ENCODE measurements at regions not wholly inside any gene's neighbourhood (a gene's known extent, or its start where the extent isn't known, plus 50 kb on each side); places are given as distances from the start of the nearest gene placed in this dataset.

DNA sequence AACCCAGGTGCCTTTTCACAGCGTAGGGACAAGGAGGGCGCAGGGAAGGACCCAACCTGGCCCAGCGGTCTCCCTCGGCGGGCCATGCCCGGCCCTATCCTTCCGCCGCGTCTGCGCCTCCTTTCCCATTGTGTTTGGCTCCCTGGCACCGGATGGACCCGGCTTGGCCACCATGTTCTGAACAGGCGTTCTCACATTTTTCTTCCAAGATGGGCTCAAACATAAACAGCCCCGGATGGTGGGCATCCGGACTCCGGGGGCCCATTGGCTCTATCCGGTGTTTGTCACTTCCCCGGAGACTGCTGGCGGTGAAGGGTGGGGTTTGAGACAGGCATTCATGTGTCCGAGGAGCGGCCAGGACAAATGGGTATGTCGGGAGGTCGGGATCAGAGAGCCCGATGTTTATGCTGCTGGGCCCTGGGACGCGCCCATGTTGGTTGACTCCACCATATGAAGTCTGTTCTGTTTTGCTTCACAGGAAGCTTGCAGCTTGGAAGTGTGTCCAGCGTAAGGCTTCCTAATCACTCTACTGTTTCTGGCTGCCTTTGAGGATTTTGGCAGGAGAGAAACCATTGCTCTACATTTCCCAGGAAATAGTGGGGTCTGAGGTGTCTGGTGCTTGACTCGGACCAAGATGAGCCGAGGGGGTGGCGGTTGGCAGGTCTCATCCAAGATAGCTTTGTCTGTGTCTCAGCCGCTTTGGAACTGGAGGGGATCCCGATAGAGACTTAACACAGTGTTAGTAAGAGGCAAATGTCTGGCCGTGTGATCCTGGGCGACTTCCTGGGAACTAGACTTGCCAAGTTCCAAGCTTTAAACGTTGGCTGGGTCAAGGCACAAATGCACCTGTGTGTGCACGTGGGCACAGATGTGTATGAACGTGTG, 188.3 kb downstream of the IRF8 start:
- H3K27me3 Mint-ChIP-seq, result peaks cover 5% of the 10 kb centered on the region
- ATAC-seq, result no peak
- H3K9me3 Mint-ChIP-seq, result no peaks in the 10 kb centered on the region
- no peak for DNase-seq
- no peak overlapping the region for H3K4me3 Mint-ChIP-seq
- peak overlapping the region in 1 of 2 donors; percentile 49 for H3K27ac Mint-ChIP-seq
- H3K4me1 Mint-ChIP-seq, result peaks cover 20% of the 10 kb centered on the region

DNA sequence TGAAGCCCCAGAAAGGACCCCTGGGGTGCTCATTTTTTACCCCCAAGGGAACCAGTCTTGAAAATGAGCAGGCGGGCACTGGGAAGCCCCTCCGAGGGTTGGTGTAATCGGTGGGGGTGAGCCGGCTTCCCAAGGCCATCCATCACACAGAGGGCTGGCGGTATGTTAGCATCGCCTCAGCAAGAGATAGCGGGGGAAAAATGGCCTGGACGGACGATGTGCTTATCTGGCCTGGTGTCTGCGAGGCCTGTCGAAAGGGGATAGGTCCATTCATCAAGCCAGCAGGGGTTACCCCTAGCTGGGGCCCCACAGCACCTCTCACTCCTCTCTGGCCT, 188.9 kb downstream of the IRF8 start:
- Mint-ChIP-seq H3K4me3 (no peak overlapping the region), H3K27me3 (no peaks in the 10 kb centered on the region), H3K9me3 (no peaks in the 10 kb centered on the region), H3K4me1 (peaks cover 20% of the 10 kb centered on the region), H3K27ac (no peak overlapping the region)
- ATAC-seq (no peak), DNase-seq (no peak)

DNA sequence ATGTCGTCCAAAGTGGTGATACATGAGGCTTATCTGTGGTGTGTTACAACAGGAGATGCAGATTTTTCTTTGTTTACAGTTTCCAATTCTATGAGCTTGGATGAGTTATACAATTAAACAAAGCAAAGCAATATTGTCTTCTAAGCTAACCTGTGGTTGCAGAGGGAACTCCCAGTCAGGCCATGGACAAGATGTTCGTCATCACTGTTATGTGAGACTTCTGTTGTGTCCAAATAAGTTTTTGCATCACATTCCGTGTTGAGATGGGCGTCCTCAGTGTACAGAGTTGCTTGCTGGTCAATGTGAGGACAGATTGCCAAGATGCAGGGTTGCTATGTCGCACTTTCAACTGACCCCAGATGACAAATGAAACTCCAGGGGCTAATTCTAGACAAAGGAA, 189.3 kb downstream of the IRF8 start:
- H3K27me3 Mint-ChIP-seq, result no peaks in the 10 kb centered on the region
- no peak overlapping the region for H3K27ac Mint-ChIP-seq
- no peak overlapping the region for H3K4me3 Mint-ChIP-seq
- H3K4me1 Mint-ChIP-seq, result peaks cover 20% of the 10 kb centered on the region
- no peak for DNase-seq
- no peaks in the 10 kb centered on the region for H3K9me3 Mint-ChIP-seq
- ATAC-seq, result no peak

DNA sequence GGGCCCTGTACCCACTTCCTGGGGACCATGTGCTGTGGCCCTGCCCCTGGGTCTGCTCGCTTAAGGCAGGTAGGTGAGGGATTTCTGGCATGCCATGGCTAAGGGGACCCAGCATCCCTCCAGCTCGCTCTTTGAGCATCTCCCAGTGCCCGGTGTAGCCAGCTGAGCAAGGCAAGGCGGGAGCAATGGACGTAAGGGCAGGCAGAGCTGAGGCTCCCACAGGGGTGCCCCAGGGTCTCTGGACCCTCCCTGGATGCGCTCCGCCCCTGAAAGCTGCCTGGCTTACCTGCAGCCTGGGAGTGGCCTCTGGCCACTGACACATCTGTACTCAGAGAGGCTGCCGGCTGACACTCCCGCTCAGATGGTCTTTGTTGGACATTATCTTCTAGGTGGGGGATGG, 189.9 kb downstream of the IRF8 start:
- DNase-seq (no peak), ATAC-seq (no peak)
- no peaks in the 10 kb centered on the region for H3K9me3 Mint-ChIP-seq

DNA sequence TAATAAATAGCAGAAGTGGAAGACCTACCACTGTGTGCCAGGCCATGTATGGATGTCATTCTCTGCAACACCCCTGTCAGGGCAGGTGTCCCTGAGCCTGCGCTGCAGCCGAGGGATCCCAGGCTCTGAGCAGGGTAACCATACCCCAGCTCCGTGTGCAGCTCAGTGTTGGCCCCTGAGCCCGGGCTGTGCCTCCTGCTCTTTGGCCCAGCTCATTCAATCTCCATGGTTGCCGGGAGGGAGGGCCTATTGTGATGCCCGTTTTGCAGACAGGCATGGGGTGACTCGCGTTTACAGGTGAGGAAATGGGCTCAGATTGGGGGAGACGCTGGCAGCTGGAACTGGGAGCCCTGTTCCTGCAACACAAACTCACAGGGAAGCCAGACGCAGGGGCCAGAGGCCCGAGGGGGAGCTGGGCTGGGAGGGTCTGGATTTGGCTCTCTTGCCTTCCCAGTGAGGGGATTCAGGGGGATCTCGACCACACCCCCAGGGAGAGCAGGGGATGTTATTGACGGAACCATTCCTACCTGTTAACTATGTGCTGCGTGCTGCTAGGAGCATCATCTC, 190.5 kb downstream of the IRF8 start:
- Mint-ChIP-seq H3K4me3 (peak overlapping the region in 1 of 2 donors; percentile 17), H3K4me1 (peaks cover 20% of the 10 kb centered on the region), H3K27me3 (no peaks in the 10 kb centered on the region), H3K27ac (peak overlapping the region; percentile 52 to 59), H3K9me3 (no peaks in the 10 kb centered on the region)
- ATAC-seq, result no peak
- no peak for DNase-seq

More for the DNA sequence above, 189.9 kb downstream of the IRF8 start:
- Mint-ChIP-seq H3K27me3 (no peaks in the 10 kb centered on the region), H3K4me1 (peaks cover 20% of the 10 kb centered on the region), H3K27ac (no peak overlapping the region), H3K4me3 (no peak overlapping the region)

DNA sequence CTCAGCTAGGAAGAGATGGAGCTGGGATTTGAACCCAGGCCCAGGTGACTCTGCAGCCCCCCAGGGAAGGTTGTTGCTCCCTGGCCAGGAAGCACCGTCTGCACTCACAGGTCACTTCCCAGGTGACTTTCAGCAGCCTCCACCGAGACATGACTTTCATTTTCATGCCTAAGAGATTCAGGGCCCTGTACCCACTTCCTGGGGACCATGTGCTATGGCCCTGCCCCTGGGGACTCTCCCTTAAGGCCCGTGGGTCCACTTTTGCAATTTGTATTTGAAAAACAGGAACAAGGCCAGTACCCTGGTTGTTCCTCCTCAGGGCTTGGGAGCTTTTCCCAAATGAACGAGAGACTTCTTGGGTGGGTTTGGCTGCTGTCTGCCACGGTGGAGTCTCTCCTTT, 191.0 kb downstream of the IRF8 start:
- H3K4me1 Mint-ChIP-seq, result peaks cover 20% of the 10 kb centered on the region
- ATAC-seq, result peak; percentile 72
- H3K9me3 Mint-ChIP-seq, result no peaks in the 10 kb centered on the region
- DNase-seq, result no peak
- no peaks in the 10 kb centered on the region for H3K27me3 Mint-ChIP-seq
- peak overlapping the region in 1 of 2 donors; percentile 17 for H3K4me3 Mint-ChIP-seq
- peak overlapping the region; percentile 52 to 59 for H3K27ac Mint-ChIP-seq

DNA sequence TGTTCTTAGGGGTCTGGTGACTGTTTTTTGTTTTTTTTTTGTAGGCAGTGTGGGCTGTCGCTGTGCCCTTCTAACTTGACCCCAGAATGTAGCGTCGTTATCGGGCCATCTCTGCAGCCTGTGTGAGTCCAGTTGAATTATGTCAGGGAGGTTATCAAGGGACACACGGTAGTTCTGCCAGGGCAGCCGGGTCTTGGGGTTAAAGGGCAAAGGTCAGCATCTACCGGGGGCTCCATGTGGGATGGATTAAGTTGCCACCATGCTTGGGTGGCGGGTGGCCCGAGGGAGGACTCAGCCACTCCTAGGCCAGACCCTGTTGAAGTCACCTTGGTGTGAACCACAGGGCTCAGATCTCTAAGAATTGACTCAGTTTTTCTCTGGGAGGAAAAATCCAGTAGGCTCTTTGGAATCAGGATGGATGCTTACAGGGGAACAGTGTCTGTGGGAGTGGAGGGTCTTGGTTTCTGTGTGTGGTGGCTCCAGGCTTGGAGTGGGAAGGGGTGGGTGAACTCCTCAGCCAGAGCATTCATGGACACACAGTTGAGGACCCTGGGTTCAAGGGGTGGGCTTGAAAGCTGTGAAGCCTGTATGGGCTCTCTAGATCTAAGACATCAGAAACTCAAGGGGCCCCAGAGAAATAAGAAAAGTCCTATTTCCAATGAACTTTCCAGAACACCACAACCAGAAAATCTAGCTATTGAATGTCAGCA, 191.7 kb downstream of the IRF8 start:
- H3K27me3 Mint-ChIP-seq, result no peaks in the 10 kb centered on the region
- no peaks in the 10 kb centered on the region for H3K9me3 Mint-ChIP-seq
- no peak overlapping the region for H3K4me3 Mint-ChIP-seq
- DNase-seq (no peak), ATAC-seq (no peak)
- H3K27ac Mint-ChIP-seq, result peak overlapping the region; percentile 6 to 59
- H3K4me1 Mint-ChIP-seq, result peaks cover 20% of the 10 kb centered on the region

DNA sequence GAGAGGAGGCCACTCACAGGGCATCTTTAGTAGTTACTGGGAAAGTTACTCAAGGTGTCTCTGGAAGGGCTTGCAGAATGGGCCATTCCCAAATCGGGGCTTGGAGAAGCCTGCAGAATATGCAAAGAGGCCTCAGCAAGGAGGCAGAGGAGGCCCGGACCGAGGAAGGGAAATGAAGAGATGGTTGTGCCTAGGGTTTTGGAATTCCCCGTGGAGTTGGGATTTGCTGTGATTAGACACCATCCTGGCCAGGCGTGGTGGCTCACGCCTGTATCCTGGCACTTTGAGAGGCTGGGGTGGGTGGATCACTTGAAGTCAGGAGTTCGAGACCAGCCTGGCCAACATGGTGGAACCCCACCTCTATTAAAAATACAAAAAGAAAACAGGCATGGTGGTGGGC, 193.0 kb downstream of the IRF8 start:
- H3K4me3 Mint-ChIP-seq, result no peak overlapping the region
- no peaks in the 10 kb centered on the region for H3K9me3 Mint-ChIP-seq
- H3K4me1 Mint-ChIP-seq, result peaks cover 20% of the 10 kb centered on the region
- no peaks in the 10 kb centered on the region for H3K27me3 Mint-ChIP-seq
- H3K27ac Mint-ChIP-seq, result no peak overlapping the region
- ATAC-seq, result no peak
- DNase-seq, result no peak

DNA sequence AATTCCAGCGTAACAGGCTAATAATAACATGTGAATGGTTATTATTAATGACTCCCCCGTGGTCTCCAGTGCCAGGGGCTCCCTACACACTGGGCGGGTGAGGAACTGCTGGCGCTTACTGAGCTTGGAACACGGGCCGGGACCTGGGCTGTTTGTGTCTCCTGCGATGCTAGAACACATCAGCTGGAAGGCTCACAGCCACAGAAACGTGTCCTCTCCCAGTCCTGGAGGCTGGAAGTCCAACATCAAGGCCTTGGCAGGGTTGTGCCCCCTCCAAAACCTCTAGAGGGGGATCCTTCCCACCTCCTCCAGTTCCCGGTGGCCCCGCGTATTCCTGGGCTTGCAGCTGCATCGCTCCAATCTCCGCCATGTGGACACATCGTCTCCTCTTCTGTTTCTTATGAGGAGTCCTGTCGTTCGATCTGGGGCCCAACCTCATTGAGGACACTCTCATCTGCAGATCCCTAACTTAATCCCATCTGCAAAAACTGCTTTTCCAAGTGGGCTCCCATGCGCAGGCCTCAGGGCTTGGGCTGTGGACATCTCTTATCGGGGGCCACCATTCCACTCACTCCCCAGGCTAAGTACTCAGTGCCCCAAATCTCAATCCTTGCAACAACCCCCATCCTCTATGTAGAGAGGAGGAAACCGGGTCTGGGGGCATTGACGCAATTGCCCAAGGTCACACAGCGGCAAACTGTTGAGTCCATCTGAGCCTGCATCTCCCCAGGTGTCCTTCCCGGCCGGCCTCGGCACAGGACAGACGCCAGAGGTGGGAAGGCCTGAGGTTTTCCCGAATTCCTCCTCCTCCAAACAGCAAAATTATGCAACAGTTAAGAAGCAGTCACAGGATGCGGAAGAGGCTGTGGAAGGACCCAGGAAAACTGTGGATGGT, 193.9 kb downstream of the IRF8 start:
- Mint-ChIP-seq H3K27ac (no peak overlapping the region), H3K4me3 (no peak overlapping the region), H3K27me3 (no peaks in the 10 kb centered on the region), H3K4me1 (peaks cover 20% of the 10 kb centered on the region), H3K9me3 (no peaks in the 10 kb centered on the region)
- no peak for DNase-seq
- no peak for ATAC-seq

DNA sequence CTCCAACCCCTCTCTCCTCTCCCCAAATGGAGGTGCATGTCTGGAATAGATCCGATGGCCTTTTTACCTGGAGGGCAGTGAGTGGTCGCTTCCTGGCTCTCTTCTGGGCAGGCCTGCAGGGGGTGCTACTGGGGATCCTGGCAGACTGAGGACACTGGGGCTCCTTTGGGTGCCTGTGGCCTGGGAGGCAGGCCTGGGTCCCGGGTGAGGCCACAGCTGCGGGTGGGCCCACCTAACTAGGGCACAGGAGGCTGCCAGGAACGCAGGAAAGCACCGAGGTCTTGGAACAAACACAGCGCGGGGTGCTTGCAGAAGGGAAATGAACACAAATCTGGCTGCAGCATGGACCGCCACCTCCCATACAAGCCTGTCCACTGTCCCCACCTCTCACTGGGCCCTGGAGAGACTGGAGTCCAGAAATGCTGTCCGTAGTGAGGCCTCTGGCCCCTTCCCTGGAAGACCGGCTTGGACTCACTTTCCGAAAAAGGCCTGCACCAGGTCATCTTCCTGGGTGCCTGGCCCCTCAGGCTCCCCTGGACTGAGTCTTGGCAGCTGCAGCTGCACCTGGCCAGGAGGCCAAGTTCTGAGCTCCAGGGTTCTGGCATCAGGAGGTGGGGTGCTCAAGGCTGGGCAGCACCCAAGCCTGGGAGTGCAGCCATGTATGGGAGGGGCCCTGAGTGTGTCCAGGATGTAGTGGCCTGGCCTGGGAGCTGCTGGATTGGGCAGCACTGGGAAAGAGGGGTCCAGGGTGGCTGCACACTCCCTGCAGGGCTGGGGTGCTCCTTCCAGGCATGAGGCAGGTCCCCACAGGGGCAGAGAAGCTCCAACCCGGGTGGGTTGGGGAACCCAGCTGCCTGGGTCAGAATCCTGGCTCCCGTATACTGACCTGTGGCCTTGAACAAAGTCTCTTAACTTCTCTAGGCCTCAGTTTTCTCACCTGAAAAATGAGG, 195.1 kb downstream of the IRF8 start:
- H3K9me3 Mint-ChIP-seq, result no peaks in the 10 kb centered on the region
- no peak overlapping the region for H3K4me3 Mint-ChIP-seq
- H3K27me3 Mint-ChIP-seq, result no peaks in the 10 kb centered on the region

DNA sequence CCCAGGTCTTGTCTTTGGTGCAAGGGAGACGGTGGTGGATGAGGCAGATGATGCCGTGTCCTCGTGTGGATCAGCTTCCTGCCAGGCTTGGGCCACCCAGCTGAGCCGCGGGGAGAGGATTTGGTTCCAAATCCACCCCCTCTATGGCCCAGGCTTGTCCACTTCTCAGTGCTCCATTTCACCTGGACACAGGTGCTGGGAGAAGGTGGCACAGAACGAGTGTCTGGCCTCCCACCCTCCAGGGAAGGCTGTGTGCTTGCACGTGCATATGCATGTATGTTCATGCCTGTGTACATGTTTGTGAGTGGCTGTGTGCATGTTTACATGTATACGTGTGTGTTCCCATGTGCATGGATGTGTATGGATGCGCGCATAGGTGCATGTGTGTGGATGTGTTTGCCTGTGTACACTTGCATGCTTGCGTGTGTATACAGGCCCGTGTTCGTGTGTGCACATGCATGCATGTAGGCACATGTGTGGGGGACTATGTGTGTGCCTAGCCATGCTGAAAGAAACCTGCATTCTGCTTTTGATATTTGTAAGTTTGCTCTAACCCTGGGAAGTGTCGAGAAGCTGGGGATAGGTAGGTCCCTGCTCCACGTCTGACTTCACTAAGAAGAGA, 196.3 kb downstream of the IRF8 start:
- H3K27me3 Mint-ChIP-seq, result no peaks in the 10 kb centered on the region
- DNase-seq (no peak), ATAC-seq (no peak)
- H3K27ac Mint-ChIP-seq, result no peak overlapping the region
- H3K4me1 Mint-ChIP-seq, result peaks cover 5% of the 10 kb centered on the region
- H3K9me3 Mint-ChIP-seq, result no peaks in the 10 kb centered on the region
- H3K4me3 Mint-ChIP-seq, result no peak overlapping the region

More for the DNA sequence above, 195.1 kb downstream of the IRF8 start:
- Mint-ChIP-seq H3K27ac (no peak overlapping the region), H3K4me1 (peaks cover 17% of the 10 kb centered on the region)
- DNase-seq (no peak), ATAC-seq (no peak)

DNA sequence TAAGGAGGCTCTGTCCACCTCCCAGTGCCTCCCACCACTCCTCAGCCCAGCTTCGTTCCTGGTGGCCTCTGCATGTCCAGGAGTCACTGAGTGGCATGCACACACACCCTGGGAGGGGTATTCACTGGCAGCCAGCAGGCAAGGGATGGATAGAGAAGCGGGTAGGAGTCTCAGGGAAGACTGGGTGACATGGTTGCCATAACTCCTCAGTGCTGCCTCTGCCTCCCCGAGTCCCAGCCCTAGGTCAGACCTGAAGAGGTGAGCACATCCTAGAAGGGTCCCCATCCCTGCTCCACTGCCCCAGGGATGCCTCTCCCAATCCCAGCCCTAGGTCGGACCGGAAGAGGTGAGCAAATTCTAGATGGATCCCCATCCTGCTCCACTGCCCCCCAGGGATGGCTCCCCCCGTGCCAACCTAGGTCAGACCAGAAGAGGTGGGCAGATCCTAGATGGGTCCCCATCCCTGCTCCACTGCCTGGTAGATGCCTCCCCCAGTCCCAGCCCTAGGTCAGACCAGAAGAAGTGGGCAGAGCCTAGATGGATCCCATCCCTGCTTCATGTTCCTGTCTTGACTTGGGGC, 197.0 kb downstream of the IRF8 start:
- no peaks in the 10 kb centered on the region for H3K4me1 Mint-ChIP-seq
- no peak overlapping the region for H3K27ac Mint-ChIP-seq
- H3K27me3 Mint-ChIP-seq, result no peaks in the 10 kb centered on the region
- H3K4me3 Mint-ChIP-seq, result no peak overlapping the region
- ATAC-seq (no peak), DNase-seq (no peak)
- no peaks in the 10 kb centered on the region for H3K9me3 Mint-ChIP-seq

DNA sequence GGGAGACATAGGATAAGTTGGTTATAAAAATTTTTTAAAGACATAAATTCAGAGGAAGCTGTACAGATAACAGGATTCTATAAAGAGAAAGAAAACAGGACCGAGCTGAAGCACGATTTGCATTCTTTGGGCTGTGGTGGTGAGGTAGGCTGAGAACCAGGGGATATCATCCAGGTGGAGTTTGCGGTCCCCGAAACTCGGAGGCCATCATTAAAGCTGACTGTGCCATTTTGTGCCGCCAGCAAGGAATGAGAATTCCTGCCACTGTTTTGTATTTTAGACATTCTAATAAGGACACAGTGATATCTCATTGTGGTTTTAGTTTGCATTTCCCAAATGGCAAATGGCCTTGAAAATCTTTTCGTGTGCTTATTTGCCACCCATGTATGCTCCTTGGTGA, 197.9 kb downstream of the IRF8 start:
- Mint-ChIP-seq H3K4me1 (no peaks in the 10 kb centered on the region), H3K27ac (no peak overlapping the region), H3K27me3 (no peaks in the 10 kb centered on the region), H3K9me3 (no peaks in the 10 kb centered on the region), H3K4me3 (no peak overlapping the region)
- no peak for ATAC-seq
- DNase-seq, result no peak

DNA sequence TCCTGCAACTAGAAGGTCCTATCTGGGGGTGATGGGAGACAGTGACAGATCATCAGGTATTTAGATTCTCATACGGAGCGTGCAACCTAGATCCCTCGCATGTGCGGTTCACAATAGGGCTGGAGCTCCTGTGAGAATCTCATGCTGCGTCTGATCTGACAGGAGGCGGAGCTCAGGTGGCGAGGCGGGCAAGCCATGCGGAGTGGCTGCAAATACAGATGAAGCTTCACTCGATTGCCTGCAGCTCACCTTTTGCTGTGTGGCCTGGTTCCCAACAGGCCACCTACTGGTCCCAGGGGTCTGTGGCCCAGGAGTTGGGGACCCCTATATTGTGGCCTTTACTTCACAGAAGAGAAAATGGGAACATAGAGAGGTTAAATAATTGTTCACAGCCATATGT, 200.4 kb downstream of the IRF8 start:
- Mint-ChIP-seq H3K9me3 (no peaks in the 10 kb centered on the region), H3K4me3 (no peak overlapping the region), H3K4me1 (no peaks in the 10 kb centered on the region), H3K27ac (no peak overlapping the region), H3K27me3 (no peaks in the 10 kb centered on the region)
- DNase-seq, result no peak
- ATAC-seq, result no peak
